WTC11 (cell line): ENCODE measurements at regions not wholly inside any gene's neighbourhood (a gene's known extent, or its start where the extent isn't known, plus 50 kb on each side); places are given as distances from the start of the nearest gene placed in this dataset.

Experiments
- ATAC-seq: fragments of 200-7000 bp; cut with Tn5 transposase; 2 replicates; pipeline ENCODE4 v1.10.0; 2021; ENCODE audit warnings: mild to moderate bottlenecking, moderate library complexity
- CTCF ChIA-PET: fragments of 300-600 bp; sonication (Branson Sonifier 250); formaldehyde crosslinking; loops from one replicate; lab custom pipeline; 2021; ENCODE audit warnings: antibody characterized with exemption; lab: Charles Lee
- POLR2A ChIA-PET: fragments of 350-600 bp; sonication (Branson Sonifier 250); formaldehyde crosslinking; loops from one replicate; lab custom pipeline; 2021; ENCODE audit warnings: antibody characterized with exemption; lab: Charles Lee
- DNase-seq: peaks from one replicate; pipeline ENCODE4 v3.0.0; 2021; ENCODE audit warnings: low spot score
- H3K27ac Mint-ChIP-seq: 2 replicates; pipeline ENCODE4 v1.8.0; 2021; ENCODE audit warnings: mixed read lengths
- H3K27me3 Mint-ChIP-seq: 2 replicates; pipeline ENCODE4 v1.8.0; 2021; ENCODE audit warnings: low read depth, mild to moderate bottlenecking, moderate library complexity, mixed read lengths
- H3K36me3 Mint-ChIP-seq: 2 replicates; pipeline ENCODE4 v1.8.0; 2021; ENCODE audit warnings: mixed read lengths
- H3K4me1 Mint-ChIP-seq: 2 replicates; pipeline ENCODE4 v1.8.0; 2022; ENCODE audit warnings: mixed read lengths
- H3K4me3 Mint-ChIP-seq: 2 replicates; pipeline ENCODE4 v1.8.0; 2021; ENCODE audit warnings: mild to moderate bottlenecking, moderate library complexity, mixed read lengths
- H3K9me3 Mint-ChIP-seq: 2 replicates; pipeline ENCODE4 v1.8.0; 2021; ENCODE audit warnings: mixed read lengths
- CREM ChIP-seq: sonication (generic); formaldehyde crosslinking; IDR thresholded peaks from 2 replicates; pipeline ENCODE4 v1.8.1; 2022; ENCODE audit warnings: mild to moderate bottlenecking, missing genetic modification reagents, moderate library complexity
- GABPB1 ChIP-seq: sonication (generic); formaldehyde crosslinking; IDR thresholded peaks from 2 replicates; pipeline ENCODE4 v1.8.1; 2023; ENCODE audit warnings: mild to moderate bottlenecking, missing genetic modification reagents
- HMGA2 ChIP-seq: fragments of 250-450 bp; sonication (Bioruptor Pico); IDR thresholded peaks from 2 replicates; pipeline ENCODE4 v1.4.0; 2021; ENCODE audit warnings: mild to moderate bottlenecking, moderate library complexity
- MLX ChIP-seq: sonication (generic); formaldehyde crosslinking; IDR thresholded peaks from 2 replicates; pipeline ENCODE4 v1.8.1; 2023; ENCODE audit warnings: mild to moderate bottlenecking, missing genetic modification reagents, moderate library complexity
- NFYB ChIP-seq: sonication (generic); formaldehyde crosslinking; conservative IDR thresholded peaks from 2 replicates; pipeline ENCODE4 v1.8.0; 2022; ENCODE audit warnings: low read depth, missing genetic modification reagents
- PRDM15 ChIP-seq: sonication (generic); formaldehyde crosslinking; IDR thresholded peaks from 2 replicates; pipeline ENCODE4 v1.8.0; 2022; ENCODE audit warnings: missing genetic modification reagents
- PRRX2 ChIP-seq: fragments of 250-450 bp; sonication (Bioruptor Pico); IDR thresholded peaks from 2 replicates; pipeline ENCODE4 v1.8.0; 2021; ENCODE audit warnings: mild to moderate bottlenecking
- SP1 ChIP-seq: sonication (generic); formaldehyde crosslinking; conservative IDR thresholded peaks from 2 replicates; pipeline ENCODE4 v1.8.1; 2022; ENCODE audit warnings: missing genetic modification reagents
- TCF7 ChIP-seq: sonication (generic); formaldehyde crosslinking; IDR thresholded peaks from 2 replicates; pipeline ENCODE4 v1.8.0; 2022; ENCODE audit warnings: mild to moderate bottlenecking, low read depth, missing genetic modification reagents, moderate library complexity
- USF1 ChIP-seq: sonication (generic); formaldehyde crosslinking; IDR thresholded peaks from 2 replicates; pipeline ENCODE4 v1.8.0; 2022; ENCODE audit warnings: mild to moderate bottlenecking, missing genetic modification reagents
- ZBTB21 ChIP-seq: sonication (generic); formaldehyde crosslinking; IDR thresholded peaks from 2 replicates; pipeline ENCODE4 v1.8.1; 2023; ENCODE audit warnings: mild to moderate bottlenecking, missing genetic modification reagents, borderline replicate concordance
- ZNF416 ChIP-seq: fragments of 250-450 bp; sonication (Bioruptor Pico); IDR thresholded peaks from 2 replicates; pipeline ENCODE4 v1.9.0; 2021; ENCODE audit warnings: mild to moderate bottlenecking, inconsistent platforms
- TF ChIP-seq, protein P1 (sequence below): fragments of 250-450 bp; sonication (Bioruptor Pico); IDR thresholded peaks from 2 replicates; pipeline ENCODE4 v1.8.0; 2021; ENCODE audit warnings: mild to moderate bottlenecking
- TF ChIP-seq, protein P2 (sequence below): sonication (generic); formaldehyde crosslinking; IDR thresholded peaks from 2 replicates; pipeline ENCODE4 v1.8.0; 2023; ENCODE audit warnings: missing genetic modification reagents
- TF ChIP-seq, protein P3 (sequence below): sonication (generic); formaldehyde crosslinking; IDR thresholded peaks from 2 replicates; pipeline ENCODE4 v1.8.0; 2023; ENCODE audit warnings: mild to moderate bottlenecking, missing genetic modification reagents

DNA sequence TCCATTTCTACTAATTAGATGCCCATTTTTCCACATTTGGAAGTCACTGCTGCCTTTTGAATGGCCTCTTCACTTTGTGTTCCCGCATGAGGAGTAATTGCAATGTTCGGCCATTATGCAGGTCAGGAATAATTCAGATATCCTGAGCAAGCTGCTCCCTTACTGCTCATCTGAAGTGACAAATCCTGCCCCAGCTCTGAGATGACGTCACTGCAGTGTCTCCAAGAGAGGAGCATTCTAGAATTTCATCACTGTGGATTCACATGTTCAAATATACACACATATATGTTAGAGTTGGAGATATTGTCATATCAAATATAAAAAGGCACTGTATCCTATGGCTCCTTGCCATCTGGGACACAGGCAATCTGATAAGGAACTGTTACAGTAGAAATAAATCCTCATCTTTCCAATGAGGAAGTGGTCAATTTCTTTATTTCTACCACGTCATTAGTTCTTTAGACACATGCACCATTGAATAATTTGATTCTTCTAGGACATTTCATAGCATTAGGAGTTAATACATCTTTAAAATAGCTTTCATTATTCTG lies 706.9 kb upstream of the TENM3 start:
- H3K4me1 Mint-ChIP-seq, result no peaks in the 10 kb centered on the region
- H3K36me3 Mint-ChIP-seq, result no peaks in the 10 kb centered on the region
- ChIA-PET POLR2A (no interaction called here), CTCF (no interaction called here)
- no peak overlapping the region for H3K4me3 Mint-ChIP-seq
- no peaks in the 10 kb centered on the region for H3K27me3 Mint-ChIP-seq
- no peak for TF ChIP-seq NFYB (CRISPR knock-in tag)
- TF ChIP-seq, protein P1, sequence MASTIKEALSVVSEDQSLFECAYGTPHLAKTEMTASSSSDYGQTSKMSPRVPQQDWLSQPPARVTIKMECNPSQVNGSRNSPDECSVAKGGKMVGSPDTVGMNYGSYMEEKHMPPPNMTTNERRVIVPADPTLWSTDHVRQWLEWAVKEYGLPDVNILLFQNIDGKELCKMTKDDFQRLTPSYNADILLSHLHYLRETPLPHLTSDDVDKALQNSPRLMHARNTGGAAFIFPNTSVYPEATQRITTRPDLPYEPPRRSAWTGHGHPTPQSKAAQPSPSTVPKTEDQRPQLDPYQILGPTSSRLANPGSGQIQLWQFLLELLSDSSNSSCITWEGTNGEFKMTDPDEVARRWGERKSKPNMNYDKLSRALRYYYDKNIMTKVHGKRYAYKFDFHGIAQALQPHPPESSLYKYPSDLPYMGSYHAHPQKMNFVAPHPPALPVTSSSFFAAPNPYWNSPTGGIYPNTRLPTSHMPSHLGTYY, result no peak
- H3K27ac Mint-ChIP-seq, result no peak overlapping the region
- ATAC-seq, result no peak
- H3K9me3 Mint-ChIP-seq, result no peaks in the 10 kb centered on the region
- DNase-seq, result no peak

DNA sequence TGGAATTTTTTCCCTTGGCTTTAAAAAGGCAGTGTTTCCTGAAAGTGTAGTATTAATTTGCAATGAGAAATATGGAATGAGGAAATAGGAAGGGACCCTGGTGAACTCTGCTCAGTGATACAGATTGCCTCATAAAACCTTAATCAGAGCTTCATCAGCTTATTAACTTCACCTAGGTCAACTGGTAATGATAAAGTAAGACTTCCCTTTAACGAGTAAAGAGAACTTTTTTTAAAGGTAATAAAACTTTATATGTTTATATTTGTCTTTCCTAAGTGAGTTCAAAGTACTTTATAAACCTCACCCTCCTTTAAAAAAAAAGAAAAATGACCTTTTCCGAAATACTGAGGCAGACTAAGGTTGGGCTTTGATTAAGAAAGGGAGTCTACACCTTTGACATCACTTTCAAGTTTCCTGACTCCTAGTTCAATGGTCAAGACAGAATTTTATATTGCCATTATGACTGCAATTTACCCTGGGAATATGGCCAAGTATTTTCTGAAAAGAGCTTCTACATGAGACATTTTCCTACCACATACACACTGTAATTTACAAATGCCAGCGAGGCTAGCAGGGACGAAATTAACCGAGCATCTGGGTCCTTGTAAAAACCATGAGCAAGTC lies 706.3 kb upstream of the TENM3 start:
- Mint-ChIP-seq H3K36me3 (no peaks in the 10 kb centered on the region), H3K27me3 (no peaks in the 10 kb centered on the region), H3K4me3 (no peak overlapping the region), H3K4me1 (no peaks in the 10 kb centered on the region), H3K27ac (no peak overlapping the region), H3K9me3 (0 out of 2 replicates have a peak, but pooled peaks cover 5% of the 10 kb centered on the region)
- DNase-seq, result no peak
- POLR2A ChIA-PET, result no interaction called here
- no peak for ATAC-seq
- TF ChIP-seq USF1 (CRISPR knock-in tag), result no peak
- TF ChIP-seq, protein P2, sequence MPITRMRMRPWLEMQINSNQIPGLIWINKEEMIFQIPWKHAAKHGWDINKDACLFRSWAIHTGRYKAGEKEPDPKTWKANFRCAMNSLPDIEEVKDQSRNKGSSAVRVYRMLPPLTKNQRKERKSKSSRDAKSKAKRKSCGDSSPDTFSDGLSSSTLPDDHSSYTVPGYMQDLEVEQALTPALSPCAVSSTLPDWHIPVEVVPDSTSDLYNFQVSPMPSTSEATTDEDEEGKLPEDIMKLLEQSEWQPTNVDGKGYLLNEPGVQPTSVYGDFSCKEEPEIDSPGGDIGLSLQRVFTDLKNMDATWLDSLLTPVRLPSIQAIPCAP, result no peak
- TF ChIP-seq PRRX2, result no peak
- no peak for TF ChIP-seq TCF7
- TF ChIP-seq MLX, result no peak
- no peak for TF ChIP-seq ZBTB21 (CRISPR knock-in tag)
- TF ChIP-seq ZNF416, result no peak
- TF ChIP-seq GABPB1 (CRISPR knock-in tag), result no peak
- TF ChIP-seq, protein P3, sequence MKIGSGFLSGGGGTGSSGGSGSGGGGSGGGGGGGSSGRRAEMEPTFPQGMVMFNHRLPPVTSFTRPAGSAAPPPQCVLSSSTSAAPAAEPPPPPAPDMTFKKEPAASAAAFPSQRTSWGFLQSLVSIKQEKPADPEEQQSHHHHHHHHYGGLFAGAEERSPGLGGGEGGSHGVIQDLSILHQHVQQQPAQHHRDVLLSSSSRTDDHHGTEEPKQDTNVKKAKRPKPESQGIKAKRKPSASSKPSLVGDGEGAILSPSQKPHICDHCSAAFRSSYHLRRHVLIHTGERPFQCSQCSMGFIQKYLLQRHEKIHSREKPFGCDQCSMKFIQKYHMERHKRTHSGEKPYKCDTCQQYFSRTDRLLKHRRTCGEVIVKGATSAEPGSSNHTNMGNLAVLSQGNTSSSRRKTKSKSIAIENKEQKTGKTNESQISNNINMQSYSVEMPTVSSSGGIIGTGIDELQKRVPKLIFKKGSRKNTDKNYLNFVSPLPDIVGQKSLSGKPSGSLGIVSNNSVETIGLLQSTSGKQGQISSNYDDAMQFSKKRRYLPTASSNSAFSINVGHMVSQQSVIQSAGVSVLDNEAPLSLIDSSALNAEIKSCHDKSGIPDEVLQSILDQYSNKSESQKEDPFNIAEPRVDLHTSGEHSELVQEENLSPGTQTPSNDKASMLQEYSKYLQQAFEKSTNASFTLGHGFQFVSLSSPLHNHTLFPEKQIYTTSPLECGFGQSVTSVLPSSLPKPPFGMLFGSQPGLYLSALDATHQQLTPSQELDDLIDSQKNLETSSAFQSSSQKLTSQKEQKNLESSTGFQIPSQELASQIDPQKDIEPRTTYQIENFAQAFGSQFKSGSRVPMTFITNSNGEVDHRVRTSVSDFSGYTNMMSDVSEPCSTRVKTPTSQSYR (CRISPR knock-in tag), result no peak
- TF ChIP-seq CREM (CRISPR knock-in tag), result no peak
- no peak for TF ChIP-seq HMGA2
- no peak for TF ChIP-seq SP1 (CRISPR knock-in tag)
- TF ChIP-seq PRDM15, result no peak
- CTCF ChIA-PET, result interaction anchor here (0.6 kb wide), 1 partner anchor 380 kb away, joined by 5 read pairs; no protein-coding TSS in a partner anchor
